ENCODE measurements at regions not wholly inside any gene's neighbourhood (a gene's known extent, or its start where the extent isn't known, plus 50 kb on each side); places are given as distances from the start of the nearest gene placed in this dataset.

- no peak for TF ChIP-seq GABPA (IDR thresholded peaks at IDR 0.05 in 1 of 2, conservative IDR thresholded peaks at IDR 0.05 in 1 of 2)
- no peak for TF ChIP-seq REST (IDR thresholded peaks at IDR 0.05)
- TF ChIP-seq CTCF (IDR thresholded peaks at IDR 0.05; ENCODE audit: low read depth, low read length, missing input control): no peak
- TF ChIP-seq ZBTB33 (IDR thresholded peaks at IDR 0.05): no peak
- TF ChIP-seq, protein P1, sequence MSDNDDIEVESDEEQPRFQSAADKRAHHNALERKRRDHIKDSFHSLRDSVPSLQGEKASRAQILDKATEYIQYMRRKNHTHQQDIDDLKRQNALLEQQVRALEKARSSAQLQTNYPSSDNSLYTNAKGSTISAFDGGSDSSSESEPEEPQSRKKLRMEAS (IDR thresholded peaks at IDR 0.05): no peak
- TF ChIP-seq TAF1 (conservative IDR thresholded peaks at IDR 0.05): no peak
- no peak for TF ChIP-seq FOXA1 (IDR thresholded peaks at IDR 0.05)
- TF ChIP-seq ATF3 (IDR thresholded peaks at IDR 0.05): no peak
- no peak for TF ChIP-seq YY1 (IDR thresholded peaks at IDR 0.05)
- no peak for TF ChIP-seq RAD21 (IDR thresholded peaks at IDR 0.05)
- TF ChIP-seq JUND (IDR thresholded peaks at IDR 0.05): no peak
- TF ChIP-seq EGR1 (IDR thresholded peaks at IDR 0.05; ENCODE audit: low read depth in 2 of 2): no peak
- TF ChIP-seq HNF4A (conservative IDR thresholded peaks at IDR 0.05): peak in 1 of 2 donors; percentile 27
Observed at GRCh38 chr13:48780713-48781341, 127.1 kb downstream of the CYSLTR2 start.

All from liver (tissue), 3 donors.